CD14-positive monocyte (primary cell): ENCODE measurements at regions not wholly inside any gene's neighbourhood (a gene's known extent, or its start where the extent isn't known, plus 50 kb on each side); places are given as distances from the start of the nearest gene placed in this dataset.

Experiments
- DNase-seq, 3 donors: peaks; one replicate each; pipeline ENCODE4 v3.0.0-alpha.2; 2011 to 2022
- H2AFZ ChIP-seq: 2 replicates; pipeline ENCODE4 v1.6.0; 2012; ENCODE audit warnings: mild to moderate bottlenecking, low read depth, low read length, inconsistent platforms; ENCODE audit not compliant: insufficient read depth, poor library complexity, severe bottlenecking
- H3K27ac ChIP-seq, 2 donors: 1 replicate in 1 of 2; 2 replicates in 1 of 2; pipeline ENCODE4 v1.5.1; 2012 to 2013; ENCODE audit warnings: low read length in 2 of 2, control low read depth in 1 of 2, inconsistent platforms in 1 of 2, low read depth in 1 of 2, mild to moderate bottlenecking in 1 of 2
- H3K27me3 ChIP-seq, 2 donors: one replicate each; pipeline versions ENCODE4 v1.6.0 to v1.6.1; 2011 to 2013; ENCODE audit warnings: low read length in 2 of 2; ENCODE audit not compliant: control insufficient read depth in 2 of 2, insufficient read depth in 2 of 2
- H3K36me3 ChIP-seq, 2 donors: replicated peaks in 1 of 2; 1 replicate in 1 of 2; 2 replicates in 1 of 2; pipeline versions ENCODE4 v1.5.1 to v1.6.1; 2012 to 2013; ENCODE audit warnings: low read length in 2 of 2, control low read depth in 1 of 2, inconsistent platforms in 1 of 2, mild to moderate bottlenecking in 1 of 2; ENCODE audit not compliant: insufficient read depth in 2 of 2, control insufficient read depth in 1 of 2
- H3K4me1 ChIP-seq, 2 donors: 1 replicate in 1 of 2; 2 replicates in 1 of 2; pipeline versions ENCODE4 v1.5.1 to v1.6.1; 2012 to 2013; ENCODE audit warnings: low read length in 2 of 2, control low read depth in 1 of 2, inconsistent platforms in 1 of 2, mild to moderate bottlenecking in 1 of 2, moderate library complexity in 1 of 2; ENCODE audit not compliant: insufficient read depth in 2 of 2, control insufficient read depth in 1 of 2
- H3K4me2 ChIP-seq: replicated peaks from 2 replicates; pipeline ENCODE3; 2012; ENCODE audit warnings: low read length, moderate library complexity, mild to moderate bottlenecking; ENCODE audit not compliant: poor library complexity, severe bottlenecking; ENCODE audit errors: extremely low read depth
- H3K4me3 ChIP-seq, 3 experiments: fragments of 200-600 bp in 1 of 3; sonication (generic) in 1 of 3; replicated peaks in 1 of 3; 1 replicate in 2 of 3; 2 replicates in 1 of 3; pipeline ENCODE4 v1.5.1; 2011 to 2013; ENCODE audit warnings: low read length in 3 of 3, mild to moderate bottlenecking in 3 of 3, control low read depth in 2 of 3, low read depth in 2 of 3, inconsistent platforms in 1 of 3, moderate library complexity in 1 of 3
- H3K79me2 ChIP-seq: 2 replicates; pipeline ENCODE4 v1.6.0; 2012; ENCODE audit warnings: mild to moderate bottlenecking, control low read depth, inconsistent platforms, low read length, moderate library complexity; ENCODE audit not compliant: insufficient read depth
- H3K9ac ChIP-seq: 2 replicates; pipeline ENCODE4 v1.6.0; 2017; ENCODE audit warnings: low read length, mild to moderate bottlenecking; ENCODE audit not compliant: insufficient read depth, poor library complexity, severe bottlenecking
- H3K9me3 ChIP-seq, 2 donors: replicated peaks in 1 of 2; 1 replicate in 1 of 2; 2 replicates in 1 of 2; pipeline versions ENCODE4 v1.5.1 to v1.6.1; 2012 to 2013; ENCODE audit warnings: low read length in 2 of 2, control low read depth in 1 of 2; ENCODE audit not compliant: control insufficient read depth in 1 of 2, insufficient read depth in 1 of 2
- H4K20me1 ChIP-seq: 2 replicates; pipeline ENCODE4 v1.6.0; 2012; ENCODE audit warnings: mild to moderate bottlenecking, low read length, control low read depth, moderate library complexity; ENCODE audit not compliant: insufficient read depth
- H3K27ac Mint-ChIP-seq, 7 donors: one replicate each; pipeline ENCODE4 v1.8.0; 2020; ENCODE audit warnings: mild to moderate bottlenecking in 7 of 7, mixed read lengths in 7 of 7, moderate library complexity in 6 of 7, inconsistent platforms in 2 of 7
- H3K27me3 Mint-ChIP-seq, 3 donors: one replicate each; pipeline ENCODE4 v1.8.0; 2021 to 2022; ENCODE audit warnings: low read depth in 3 of 3, mild to moderate bottlenecking in 3 of 3, mixed read lengths in 3 of 3, moderate library complexity in 3 of 3, inconsistent platforms in 1 of 3
- H3K36me3 Mint-ChIP-seq, 2 donors: one replicate each; pipeline ENCODE4 v1.8.0; 2020; ENCODE audit warnings: mixed read lengths in 2 of 2, inconsistent platforms in 1 of 2, mild to moderate bottlenecking in 1 of 2
- H3K4me1 Mint-ChIP-seq: one replicate; pipeline ENCODE4 v1.8.0; 2020; ENCODE audit warnings: mild to moderate bottlenecking, mixed read lengths
- H3K4me3 Mint-ChIP-seq, 2 donors: one replicate each; pipeline ENCODE4 v1.8.0; 2020; ENCODE audit warnings: mild to moderate bottlenecking in 2 of 2, mixed read lengths in 2 of 2, moderate library complexity in 1 of 2
- H3K9me3 Mint-ChIP-seq, 7 donors: one replicate each; pipeline ENCODE4 v1.8.0; 2020 to 2022; ENCODE audit warnings: mixed read lengths in 7 of 7, mild to moderate bottlenecking in 6 of 7, moderate library complexity in 6 of 7, inconsistent platforms in 2 of 7
- WGBS: methylation state at CpG from one replicate; pipeline ENCODE4 v1.1.5; 2013; ENCODE audit warnings: missing lambda C conversion rate; ENCODE audit not compliant: insufficient coverage; 5-methylcytosine and 5-hydroxymethylcytosine counted together
- intact Hi-C, 2 donors: fragments of 100-400 bp; cut with micrococcal nuclease; formaldehyde crosslinking; loops; one replicate each; pipeline versions ENCODE4 v1.15.0 to v1.15.1; 2023
- TF ChIP-seq, protein P1 (sequence below): fragments of 200-600 bp; IDR thresholded peaks from one replicate; pipeline ENCODE4 v1.8.0; 2022; ENCODE audit warnings: antibody characterized with exemption, mild to moderate bottlenecking

DNA sequence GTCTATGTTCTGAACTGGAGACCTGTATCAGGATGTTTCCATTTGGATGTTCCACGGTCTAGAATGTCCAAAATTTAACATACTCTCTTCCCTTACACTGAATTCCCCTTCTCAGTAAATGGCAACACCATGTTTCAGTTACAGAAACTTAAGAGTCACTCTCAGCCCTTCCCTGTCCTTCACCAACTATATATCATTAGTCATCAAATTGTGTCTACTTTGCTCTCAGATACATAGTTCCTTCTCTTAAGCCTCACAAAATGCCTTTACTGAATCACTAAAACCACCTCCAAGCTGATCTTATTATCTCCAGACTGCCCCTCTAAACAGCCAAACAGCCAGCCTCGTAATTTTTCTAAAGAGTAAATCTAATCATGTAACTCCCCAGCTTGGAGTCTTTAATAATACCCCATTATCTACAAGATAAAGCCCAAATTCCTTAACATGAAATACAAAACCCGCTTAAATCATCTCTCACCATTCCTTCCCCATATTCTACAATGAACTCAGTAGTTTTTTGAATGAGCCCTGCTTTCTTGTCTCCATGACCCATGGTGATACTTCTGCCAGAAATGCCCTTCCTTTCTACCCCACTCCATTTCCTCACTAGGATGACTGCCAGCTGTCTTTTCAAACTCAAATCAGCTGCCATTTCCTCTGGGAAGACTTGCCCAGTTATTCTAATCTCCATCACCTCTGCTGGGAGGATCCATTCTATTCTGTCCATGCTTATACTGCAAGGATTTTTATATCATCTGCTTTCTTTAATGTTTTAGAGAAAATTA, 102.7 kb upstream of the ARHGAP42 start:
- Mint-ChIP-seq H3K4me1 (no peaks in the 10 kb centered on the region), H3K27ac (no peak overlapping the region), H3K36me3 (no peaks in the 10 kb centered on the region), H3K4me3 (no peak overlapping the region), H3K27me3 (no peaks in the 10 kb centered on the region), H3K9me3 (peaks cover 0 to 2% (median 0%) of the 10 kb centered on the region in 7 donors)
- Histone ChIP-seq H3K27ac (no peak overlapping the region), H3K4me1 (no peaks in the 10 kb centered on the region), H3K27me3 (no peaks in the 10 kb centered on the region), H3K4me2 (no peak overlapping the region), H3K36me3 (no peaks in the 10 kb centered on the region), H3K4me3 (no peak overlapping the region), H4K20me1 (no peaks in the 10 kb centered on the region), H3K9me3 (no peaks in the 10 kb centered on the region), H2AFZ (no peak overlapping the region), H3K79me2 (no peaks in the 10 kb centered on the region), H3K9ac (no peak overlapping the region)
- 84% methylated on average over 3 of the region's 3 CpGs for WGBS
- DNase-seq, result no peak
- intact Hi-C loops, result no loop called here
- TF ChIP-seq, protein P1, sequence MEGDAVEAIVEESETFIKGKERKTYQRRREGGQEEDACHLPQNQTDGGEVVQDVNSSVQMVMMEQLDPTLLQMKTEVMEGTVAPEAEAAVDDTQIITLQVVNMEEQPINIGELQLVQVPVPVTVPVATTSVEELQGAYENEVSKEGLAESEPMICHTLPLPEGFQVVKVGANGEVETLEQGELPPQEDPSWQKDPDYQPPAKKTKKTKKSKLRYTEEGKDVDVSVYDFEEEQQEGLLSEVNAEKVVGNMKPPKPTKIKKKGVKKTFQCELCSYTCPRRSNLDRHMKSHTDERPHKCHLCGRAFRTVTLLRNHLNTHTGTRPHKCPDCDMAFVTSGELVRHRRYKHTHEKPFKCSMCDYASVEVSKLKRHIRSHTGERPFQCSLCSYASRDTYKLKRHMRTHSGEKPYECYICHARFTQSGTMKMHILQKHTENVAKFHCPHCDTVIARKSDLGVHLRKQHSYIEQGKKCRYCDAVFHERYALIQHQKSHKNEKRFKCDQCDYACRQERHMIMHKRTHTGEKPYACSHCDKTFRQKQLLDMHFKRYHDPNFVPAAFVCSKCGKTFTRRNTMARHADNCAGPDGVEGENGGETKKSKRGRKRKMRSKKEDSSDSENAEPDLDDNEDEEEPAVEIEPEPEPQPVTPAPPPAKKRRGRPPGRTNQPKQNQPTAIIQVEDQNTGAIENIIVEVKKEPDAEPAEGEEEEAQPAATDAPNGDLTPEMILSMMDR, result no peak

DNA sequence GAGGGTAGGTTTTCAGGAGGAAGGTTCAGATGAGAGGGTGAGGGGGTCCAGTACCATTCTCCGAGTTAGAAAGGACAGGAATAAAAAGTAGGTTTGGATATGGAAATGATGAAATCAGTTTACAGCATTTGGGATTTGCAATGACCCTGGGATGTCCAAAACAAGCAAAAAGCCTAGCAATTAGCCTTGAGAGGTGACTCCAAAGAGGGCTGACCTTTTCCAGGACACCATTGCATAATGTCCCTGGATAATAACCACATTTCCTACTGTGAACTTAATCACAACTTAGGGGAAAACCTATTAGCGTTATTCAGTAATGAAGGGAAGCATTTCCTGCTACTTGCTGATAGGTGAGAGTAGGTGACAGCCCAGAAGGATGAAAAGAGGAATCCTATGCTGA, 101.4 kb upstream of the ARHGAP42 start:
- no peak overlapping the region for H3K4me3 ChIP-seq
- peaks cover 0 to 2% (median 0%) of the 10 kb centered on the region in 7 donors for H3K9me3 Mint-ChIP-seq
- no peak overlapping the region for H3K27ac ChIP-seq
- no peak overlapping the region for H3K4me3 Mint-ChIP-seq
- no peaks in the 10 kb centered on the region for H3K27me3 Mint-ChIP-seq
- H3K9ac ChIP-seq, result no peak overlapping the region
- H2AFZ ChIP-seq, result no peak overlapping the region
- WGBS, result 86% methylated on average over 1 of the region's 2 CpGs
- DNase-seq, result no peak
- H3K27ac Mint-ChIP-seq, result no peak overlapping the region
- no peaks in the 10 kb centered on the region for H3K4me1 Mint-ChIP-seq
- intact Hi-C loops, result no loop called here
- no peaks in the 10 kb centered on the region for H4K20me1 ChIP-seq
- no peaks in the 10 kb centered on the region for H3K36me3 ChIP-seq
- no peaks in the 10 kb centered on the region for H3K79me2 ChIP-seq
- H3K4me2 ChIP-seq, result no peak overlapping the region
- no peaks in the 10 kb centered on the region for H3K36me3 Mint-ChIP-seq
- TF ChIP-seq, protein P1, result no peak
- H3K4me1 ChIP-seq, result no peaks in the 10 kb centered on the region
- H3K9me3 ChIP-seq, result no peaks in the 10 kb centered on the region
- no peaks in the 10 kb centered on the region for H3K27me3 ChIP-seq
